K562 (cell line): ENCODE measurements at regions not wholly inside any gene's neighbourhood (a gene's known extent, or its start where the extent isn't known, plus 50 kb on each side); places are given as distances from the start of the nearest gene placed in this dataset.

Experiments
- ATAC-seq: fragments of 200-7000 bp; cut with Tn5 transposase; 3 replicates; pipeline ENCODE4 v1.9.1; 2020; ENCODE audit warnings: moderate library complexity
- BruUV-seq: library from RNA; stranded (reverse); fragments of 400-500 nt; replicated peaks from 2 replicates; lab custom pipeline; 2021; lab: Mats Ljungman, UMichigan
- CTCF ChIA-PET: fragments of 300-600 bp; formaldehyde crosslinking; extraction: SDS; loops from one replicate; lab custom pipeline; 2021; ENCODE audit warnings: low intra/inter-chr PET ratio; lab: Yijun Ruan, JAX
- POLR2A ChIA-PET: fragments of 300-600, 350-650 bp; sonication (Branson Sonifier 250); formaldehyde crosslinking; extraction: SDS; loops from one replicate; lab custom pipeline; 2021; ENCODE audit warnings: antibody characterized with exemption, inconsistent platforms; lab: Yijun Ruan, JAX
- DNase-seq, 4 experiments: peaks; one replicate each; pipeline versions ENCODE4 v3.0.0 to v3.0.0-alpha.2; 2011 to 2018; ENCODE audit warnings: low spot score in 3 of 4, mixed read lengths in 3 of 4; ENCODE audit errors: extremely low read depth in 1 of 4
- FAIRE-seq: peaks from 2 replicates; lab custom pipeline; 2011; peaks lifted over from hg19 to GRCh38; lab: Jason Lieb, UNC
- H2AFZ ChIP-seq: 2 replicates; pipeline ENCODE4 v1.6.0; 2011; ENCODE audit warnings: low read depth, low read length, control low read depth, inconsistent platforms
- H3K27ac ChIP-seq: fragments of 200-600 bp; 3 replicates; pipeline ENCODE4 v1.8.0; 2011; ENCODE audit warnings: low read depth, mild to moderate bottlenecking, control low read depth, inconsistent platforms, low read length, moderate library complexity, mixed read lengths; ENCODE audit errors: extremely low read depth
- H3K27me3 ChIP-seq, 2 experiments: fragments of 300-600 bp in 1 of 2; 2 replicates in 1 of 2; 3 replicates in 1 of 2; pipeline versions ENCODE4 v1.6.0 to v1.8.0; 2011; ENCODE audit warnings: inconsistent platforms in 2 of 2, low read length in 2 of 2, mild to moderate bottlenecking in 1 of 2, mixed read lengths in 1 of 2, moderate library complexity in 1 of 2; ENCODE audit not compliant: control insufficient read depth in 2 of 2, insufficient read depth in 2 of 2
- H3K36me3 ChIP-seq: fragments of 300-600 bp; 3 replicates; pipeline ENCODE4 v1.8.0; 2011; ENCODE audit warnings: mild to moderate bottlenecking, low read length, inconsistent platforms; ENCODE audit not compliant: control insufficient read depth, insufficient read depth
- H3K4me1 ChIP-seq, 2 experiments: fragments of 200-600 bp in 1 of 2; replicated peaks in 1 of 2; 2 replicates in 1 of 2; 3 replicates in 1 of 2; pipeline versions ENCODE4 v1.5.1 to v1.8.0; 2011; ENCODE audit warnings: inconsistent platforms in 2 of 2, low read length in 2 of 2, mild to moderate bottlenecking in 1 of 2, mixed read lengths in 1 of 2, moderate library complexity in 1 of 2; ENCODE audit not compliant: control insufficient read depth in 2 of 2, insufficient read depth in 2 of 2
- H3K4me2 ChIP-seq: 2 replicates; pipeline ENCODE4 v1.6.1; 2011; ENCODE audit warnings: low read length, control low read depth, inconsistent platforms, mixed read lengths; ENCODE audit not compliant: insufficient read depth
- H3K4me3 ChIP-seq: fragments of 200-600 bp; sonication (generic), shearing (Covaris generic); 2 replicates; pipeline ENCODE4 v1.5.1; 2016; ENCODE audit warnings: control low read depth, inconsistent platforms
- H3K79me2 ChIP-seq: fragments of 200-600 bp; 3 replicates; pipeline ENCODE4 v1.8.0; 2011; ENCODE audit warnings: low read length, inconsistent platforms; ENCODE audit not compliant: control insufficient read depth, insufficient read depth
- H3K9ac ChIP-seq, 2 experiments: 2 replicates each; pipeline versions ENCODE4 v1.6.0 to v1.6.1; 2011; ENCODE audit warnings: low read depth in 2 of 2, low read length in 2 of 2, control low read depth in 1 of 2, inconsistent platforms in 1 of 2, mild to moderate bottlenecking in 1 of 2, mixed read lengths in 1 of 2; ENCODE audit not compliant: insufficient read depth in 1 of 2
- H3K9me1 ChIP-seq: one replicate; pipeline ENCODE4 v1.6.0; 2011; ENCODE audit warnings: inconsistent platforms, mild to moderate bottlenecking, low read length, moderate library complexity; ENCODE audit not compliant: control insufficient read depth, insufficient read depth
- H3K9me3 ChIP-seq: replicated peaks from 2 replicates; pipeline ENCODE4 v1.5.1; 2011; ENCODE audit warnings: low read depth, low read length, inconsistent platforms; ENCODE audit not compliant: control insufficient read depth, insufficient read depth
- H4K20me1 ChIP-seq: replicated peaks from 2 replicates; pipeline ENCODE4 v1.6.1; 2011; ENCODE audit warnings: low read length, inconsistent platforms, mixed read lengths; ENCODE audit not compliant: control insufficient read depth, insufficient read depth
- ARID3A ChIP-seq: IDR thresholded peaks from 2 replicates; pipeline ENCODE4 v1.6.1; 2012; ENCODE audit warnings: low read depth, low read length, improper control_type of control experiment, borderline replicate concordance
- BCLAF1 ChIP-seq, 2 experiments: fragments of 450-650 bp in 1 of 2; IDR thresholded peaks; 2 replicates each; pipeline ENCODE4 v1.6.1; 2011 to 2017; ENCODE audit warnings: low read depth in 2 of 2, antibody characterized with exemption in 1 of 2, borderline replicate concordance in 1 of 2, low read length in 1 of 2, mild to moderate bottlenecking in 1 of 2, mixed read lengths in 1 of 2; ENCODE audit not compliant: control insufficient read depth in 1 of 2
- CEBPB ChIP-seq: fragments of 450-650 bp; IDR thresholded peaks from 2 replicates; pipeline ENCODE4 v1.6.1; 2016; ENCODE audit warnings: missing genetic modification characterization, missing compliant biosample characterization
- EHMT2 ChIP-seq: fragments of 450-650 bp; IDR thresholded peaks from 2 replicates; pipeline ENCODE4 v1.6.1; 2018; ENCODE audit warnings: antibody characterized with exemption
- HOXB6 ChIP-seq: fragments of 250-450 bp; sonication (Bioruptor Pico); IDR thresholded peaks from 2 replicates; pipeline ENCODE4 v1.5.1; 2022; ENCODE audit warnings: mild to moderate bottlenecking, borderline replicate concordance
- IRF9 ChIP-seq: fragments of 450-650 bp; IDR thresholded peaks from 2 replicates; pipeline ENCODE4 v1.6.1; 2016; ENCODE audit warnings: missing biosample characterization, missing genetic modification characterization
- NFIC ChIP-seq: fragments of 450-650 bp; IDR thresholded peaks from 2 replicates; pipeline ENCODE4 v1.6.1; 2017; ENCODE audit warnings: mild to moderate bottlenecking, inconsistent platforms
- NKRF ChIP-seq: fragments of 450-650 bp; IDR thresholded peaks from 2 replicates; pipeline ENCODE4 v1.6.1; 2016; ENCODE audit warnings: borderline replicate concordance
- SFPQ ChIP-seq: fragments of 200-400 bp; formaldehyde crosslinking; IDR thresholded peaks from 2 replicates; pipeline ENCODE4 v1.6.1; 2017; ENCODE audit warnings: mild to moderate bottlenecking, low read depth, low read length, moderate library complexity
- SIRT6 ChIP-seq: IDR thresholded peaks from one replicate; pipeline ENCODE4 v1.6.1; 2012; ENCODE audit warnings: low read depth, mild to moderate bottlenecking, control low read depth, inconsistent platforms, low read length, moderate library complexity
- THAP7 ChIP-seq: fragments of 250-450 bp; sonication (Bioruptor Pico); IDR thresholded peaks from 2 replicates; pipeline ENCODE4 v1.5.0; 2021
- ZNF3 ChIP-seq: fragments of 250-450 bp; sonication (Bioruptor Pico); IDR thresholded peaks from 2 replicates; pipeline ENCODE4 v1.5.0; 2021; ENCODE audit warnings: mild to moderate bottlenecking, moderate library complexity
- WGBS: fragments of 100-300 bp; shearing (Covaris generic); methylation state at CpG from one replicate; pipeline ENCODE4 v1.1.6; 2016; ENCODE audit warnings: low coverage, mixed read lengths; ENCODE audit not compliant: insufficient coverage; ENCODE audit errors: missing lambda C conversion rate; 5-methylcytosine and 5-hydroxymethylcytosine counted together
- in situ Hi-C: fragments of 300-500 bp; cut with MboI; formaldehyde crosslinking; loops from 4 replicates; pipeline ENCODE4 v1.15.0; 2018; ENCODE audit warnings: inconsistent platforms, mixed read lengths
- intact Hi-C: fragments of 100-400 bp; cut with micrococcal nuclease; formaldehyde crosslinking; loops from 2 replicates; pipeline ENCODE4 v1.14.2; 2022

GRCh38 chr10:65358565-65358964 lies 1567.3 kb upstream of the LRRTM3 start:
- no peak overlapping the region for H3K9ac ChIP-seq
- no peak overlapping the region for H2AFZ ChIP-seq
- ATAC-seq = no peak
- ChIA-PET POLR2A (no interaction called here), CTCF (no interaction called here)
- FAIRE-seq = no peak
- no peak overlapping the region for H3K27ac ChIP-seq
- intact Hi-C loops (no loop called here), in situ Hi-C loops (no loop called here)
- no peak overlapping the region for H3K4me2 ChIP-seq
- DNase-seq = no peak
- no peaks in the 10 kb centered on the region for H3K27me3 ChIP-seq
- no peaks in the 10 kb centered on the region for H3K9me1 ChIP-seq
- no peaks in the 10 kb centered on the region for H4K20me1 ChIP-seq
- no peaks in the 10 kb centered on the region for H3K36me3 ChIP-seq
- no peak overlapping the region for H3K4me3 ChIP-seq
- no TSS peak for BruUV-seq
- 0% methylated on average over 1 of the region's 1 CpG for WGBS
- no peaks in the 10 kb centered on the region for H3K4me1 ChIP-seq
- no peaks in the 10 kb centered on the region for H3K9me3 ChIP-seq
- H3K79me2 ChIP-seq = no peaks in the 10 kb centered on the region
- TF ChIP-seq NKRF = no peak
- no peak for TF ChIP-seq SFPQ
- no peak for TF ChIP-seq BCLAF1 (IDR thresholded peaks at IDR 0.05; ENCODE audit: borderline replicate concordance in 1 of 2, control insufficient read depth in 1 of 2, low read depth in 2 of 2, low read length in 1 of 2)
- no peak for TF ChIP-seq SIRT6
- TF ChIP-seq ARID3A = no peak
- no peak for TF ChIP-seq CEBPB
- TF ChIP-seq HOXB6 (CRISPR knock-in tag) = no peak
- TF ChIP-seq EHMT2 = no peak
- TF ChIP-seq IRF9 (tag) = no peak
- TF ChIP-seq THAP7 = no peak
- TF ChIP-seq NFIC = no peak
- no peak for TF ChIP-seq ZNF3 (CRISPR knock-in tag)
